Mucosa of rectum (tissue), 2 donors: ENCODE measurements at regions not wholly inside any gene's neighbourhood (a gene's known extent, or its start where the extent isn't known, plus 50 kb on each side); places are given as distances from the start of the nearest gene placed in this dataset.
"Not testable (repeated sequence)": the region's sequence is repeated elsewhere in the genome, so short reads cannot be mapped to it uniquely, and the experiment has no call there.

Experiments used
- H3K27ac ChIP-seq, 2 donors: one replicate each; pipeline ENCODE4 v1.7.0; 2013; ENCODE audit warnings: inconsistent platforms in 2 of 2, low read depth in 2 of 2, low read length in 2 of 2
- H3K27me3 ChIP-seq, 2 donors: one replicate each; pipeline ENCODE4 v1.7.0; 2013; ENCODE audit warnings: low read length in 2 of 2; ENCODE audit not compliant: control insufficient read depth in 2 of 2, insufficient read depth in 2 of 2
- H3K36me3 ChIP-seq, 2 donors: one replicate each; pipeline ENCODE4 v1.7.0; 2013; ENCODE audit warnings: low read length in 2 of 2; ENCODE audit not compliant: control insufficient read depth in 2 of 2, insufficient read depth in 2 of 2
- H3K4me1 ChIP-seq, 2 donors: one replicate each; pipeline ENCODE4 v1.7.0; 2013; ENCODE audit warnings: low read length in 2 of 2, mild to moderate bottlenecking in 1 of 2; ENCODE audit not compliant: control insufficient read depth in 2 of 2, insufficient read depth in 2 of 2
- H3K4me3 ChIP-seq, 2 donors: one replicate each; pipeline ENCODE4 v1.7.0; 2013; ENCODE audit warnings: low read length in 2 of 2
- H3K9ac ChIP-seq, 2 donors: one replicate each; pipeline ENCODE4 v1.7.0; 2013; ENCODE audit warnings: low read length in 2 of 2, low read depth in 1 of 2, mild to moderate bottlenecking in 1 of 2
- H3K9me3 ChIP-seq, 2 donors: one replicate each; pipeline ENCODE4 v1.7.0; 2013; ENCODE audit warnings: low read length in 2 of 2; ENCODE audit not compliant: control insufficient read depth in 2 of 2
- donor health status: healthy.
- donor health status: Normal muscosa, but diverticular disease.

DNA sequence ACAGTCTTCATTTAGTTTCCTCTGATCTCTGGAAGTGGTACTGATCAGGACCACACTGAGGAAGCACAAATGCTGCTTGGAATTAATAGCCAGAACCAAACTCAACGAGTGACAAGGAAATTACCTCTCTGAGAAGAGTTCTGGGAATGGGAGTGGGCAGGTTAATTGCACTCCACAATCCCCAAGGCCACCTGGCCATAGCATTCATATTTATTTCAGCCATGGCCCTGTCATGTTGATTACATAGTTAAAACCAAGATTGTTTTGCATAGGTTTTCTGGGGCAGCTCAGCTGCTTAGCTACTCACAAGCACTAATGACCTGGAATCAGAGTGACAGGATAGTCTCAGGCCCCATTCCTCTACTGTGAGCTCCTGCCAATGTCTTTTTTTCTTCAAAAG lies 230.2 kb upstream of the RIMS1 start:
- H3K9ac ChIP-seq, result no peak overlapping the region
- no peaks in the 10 kb centered on the region for H3K4me1 ChIP-seq
- no peaks in the 10 kb centered on the region for H3K9me3 ChIP-seq
- H3K27me3 ChIP-seq, result no peaks in the 10 kb centered on the region
- no peak overlapping the region for H3K27ac ChIP-seq
- no peaks in the 10 kb centered on the region for H3K36me3 ChIP-seq
- H3K4me3 ChIP-seq, result no peak overlapping the region

- no peaks in the 10 kb centered on the region for H3K9me3 ChIP-seq
- no peak overlapping the region for H3K4me3 ChIP-seq
- no peaks in the 10 kb centered on the region for H3K27me3 ChIP-seq
- H3K36me3 ChIP-seq, result no peaks in the 10 kb centered on the region
- H3K27ac ChIP-seq, result no peak overlapping the region
- H3K4me1 ChIP-seq, result no peaks in the 10 kb centered on the region
- H3K9ac ChIP-seq, result no peak overlapping the region
These were observed 220.4 kb upstream of the RIMS1 start for GRCh38 chr6:71665931-71666330.

DNA sequence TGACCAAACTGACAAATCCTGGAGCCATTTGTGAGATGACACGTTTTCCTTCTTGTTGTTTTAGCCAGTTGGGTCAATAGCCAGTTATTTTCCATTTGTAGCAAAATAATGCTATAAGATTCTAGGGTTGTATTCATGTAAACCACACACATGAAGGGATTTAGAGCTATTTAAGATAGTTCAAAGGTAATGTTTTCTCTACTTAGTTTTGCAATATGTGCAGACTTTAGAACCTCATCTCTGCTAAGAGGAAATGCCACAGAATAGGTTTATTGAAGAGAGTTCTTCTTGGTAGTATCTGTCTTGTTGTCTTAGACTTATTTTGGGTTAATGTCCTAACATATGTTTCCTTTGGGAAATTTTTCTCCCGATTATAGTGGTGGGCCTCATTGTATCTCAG lies 213.5 kb upstream of the RIMS1 start:
- no peaks in the 10 kb centered on the region for H3K9me3 ChIP-seq
- no peak overlapping the region for H3K9ac ChIP-seq
- H3K4me1 ChIP-seq, result no peaks in the 10 kb centered on the region
- H3K4me3 ChIP-seq, result no peak overlapping the region
- H3K27me3 ChIP-seq, result no peaks in the 10 kb centered on the region
- no peak overlapping the region for H3K27ac ChIP-seq
- H3K36me3 ChIP-seq, result no peaks in the 10 kb centered on the region

DNA sequence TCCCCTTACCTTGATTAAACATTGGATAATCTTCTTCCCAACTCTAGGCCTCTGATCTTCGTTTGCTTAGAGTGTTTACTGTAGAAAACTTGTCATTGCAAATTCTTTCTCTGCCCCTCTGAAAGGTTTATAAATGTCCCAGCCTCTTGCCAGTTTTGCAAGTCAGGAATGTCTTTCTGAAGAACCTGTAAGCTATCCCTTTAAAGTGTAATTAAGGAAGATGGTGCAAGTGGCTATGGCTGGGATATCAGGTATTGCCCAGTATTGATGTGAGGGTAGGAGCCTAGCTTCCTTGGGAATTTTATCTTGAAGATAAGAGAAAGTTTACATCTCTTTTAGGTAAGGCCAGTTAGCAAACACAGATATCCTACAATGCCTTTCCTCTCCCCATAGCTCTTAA lies 211.0 kb upstream of the RIMS1 start:
- H3K36me3 ChIP-seq, result no peaks in the 10 kb centered on the region
- H3K9ac ChIP-seq, result no peak overlapping the region
- no peak overlapping the region for H3K27ac ChIP-seq

GRCh38 chr6:71676298-71676697 lies 210.1 kb upstream of the RIMS1 start:
- no peaks in the 10 kb centered on the region for H3K9me3 ChIP-seq
- no peak overlapping the region for H3K9ac ChIP-seq
- no peak overlapping the region for H3K27ac ChIP-seq
- H3K4me3 ChIP-seq, result no peak overlapping the region
- H3K27me3 ChIP-seq, result no peaks in the 10 kb centered on the region
- H3K4me1 ChIP-seq, result no peaks in the 10 kb centered on the region
- H3K36me3 ChIP-seq, result no peaks in the 10 kb centered on the region

More for the DNA sequence above, 211.0 kb upstream of the RIMS1 start:
- Histone ChIP-seq H3K9me3 (no peaks in the 10 kb centered on the region), H3K4me3 (no peak overlapping the region), H3K4me1 (no peaks in the 10 kb centered on the region), H3K27me3 (no peaks in the 10 kb centered on the region)

- Histone ChIP-seq H3K4me1 (no peaks in the 10 kb centered on the region), H3K27me3 (no peaks in the 10 kb centered on the region), H3K36me3 (no peaks in the 10 kb centered on the region)
These were observed 208.3 kb upstream of the RIMS1 start for GRCh38 chr6:71678091-71678490.

DNA sequence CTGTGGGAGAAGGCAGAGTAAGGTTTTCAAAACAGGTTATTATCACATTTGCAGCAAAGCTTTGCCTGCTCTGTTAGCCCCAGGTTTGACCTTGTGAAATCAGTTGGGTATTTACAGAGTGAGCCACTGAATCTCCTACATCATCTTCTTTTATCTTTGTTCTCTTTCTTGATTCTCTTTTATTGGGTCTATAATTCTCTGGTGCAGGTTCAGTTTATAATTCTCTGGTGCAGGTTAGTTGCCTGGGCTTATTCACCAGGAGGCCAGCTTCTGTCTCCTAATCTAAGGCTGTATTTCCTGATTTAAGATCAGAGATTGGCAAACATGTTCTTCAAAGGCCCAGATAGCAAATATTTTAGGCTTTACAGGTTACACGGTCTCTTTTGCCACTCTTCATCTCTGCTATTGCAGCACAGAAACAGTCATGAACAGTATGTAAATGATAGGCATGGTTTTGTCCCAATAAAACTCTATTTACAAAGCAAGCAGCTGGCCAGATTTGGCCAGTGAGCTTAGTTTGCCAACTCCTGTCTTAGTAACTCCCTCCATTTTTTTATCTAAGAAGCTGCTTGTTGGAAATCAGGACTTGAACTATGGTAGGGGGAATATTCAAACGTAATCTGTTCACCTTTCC lies 205.0 kb upstream of the RIMS1 start:
- Histone ChIP-seq H3K4me1 (no peaks in the 10 kb centered on the region), H3K27me3 (no peaks in the 10 kb centered on the region), H3K9me3 (no peaks in the 10 kb centered on the region), H3K27ac (no peak overlapping the region), H3K36me3 (no peaks in the 10 kb centered on the region), H3K9ac (no peak overlapping the region), H3K4me3 (no peak overlapping the region)

More at GRCh38 chr6:71678091-71678490, 208.3 kb upstream of the RIMS1 start:
- Histone ChIP-seq H3K27ac (no peak overlapping the region), H3K4me3 (no peak overlapping the region), H3K9me3 (no peaks in the 10 kb centered on the region), H3K9ac (no peak overlapping the region)

DNA sequence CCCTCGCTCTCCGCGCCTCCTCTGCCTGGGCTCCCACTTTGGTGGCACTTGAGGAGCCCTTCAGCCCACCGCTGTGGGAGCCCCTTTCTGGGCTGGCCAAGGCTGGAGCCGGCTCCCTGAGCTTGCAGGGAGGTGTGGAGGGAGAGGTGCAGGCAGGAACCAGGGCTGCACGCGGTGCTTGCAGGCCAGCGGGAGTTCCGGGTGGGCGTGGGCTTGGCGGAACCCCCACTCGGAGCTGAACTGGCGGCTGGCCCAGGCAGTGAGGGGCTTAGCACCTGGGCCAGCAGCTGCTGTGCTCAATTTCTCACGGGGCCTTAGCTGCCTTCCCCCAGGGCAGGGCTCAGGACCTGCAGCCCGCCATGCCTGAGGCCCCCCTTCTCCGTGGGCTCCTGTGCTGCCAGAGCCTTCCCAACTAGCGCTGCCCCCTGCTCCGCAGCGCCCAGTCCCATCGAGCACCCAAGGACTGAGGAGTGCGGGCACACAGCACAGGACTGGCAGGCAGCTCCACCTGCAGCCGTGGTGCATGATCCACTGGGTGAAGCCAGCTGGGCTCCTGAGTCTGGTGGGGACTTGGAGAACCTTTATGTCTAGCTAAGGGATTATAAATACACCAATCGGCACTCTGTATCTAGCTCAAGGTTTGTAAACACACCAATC lies 200.2 kb upstream of the RIMS1 start:
- H3K9ac ChIP-seq, H3K27ac ChIP-seq, H3K4me3 ChIP-seq, H3K36me3 ChIP-seq, H3K27me3 ChIP-seq, H3K4me1 ChIP-seq, H3K9me3 ChIP-seq: not testable (repeated sequence)

DNA sequence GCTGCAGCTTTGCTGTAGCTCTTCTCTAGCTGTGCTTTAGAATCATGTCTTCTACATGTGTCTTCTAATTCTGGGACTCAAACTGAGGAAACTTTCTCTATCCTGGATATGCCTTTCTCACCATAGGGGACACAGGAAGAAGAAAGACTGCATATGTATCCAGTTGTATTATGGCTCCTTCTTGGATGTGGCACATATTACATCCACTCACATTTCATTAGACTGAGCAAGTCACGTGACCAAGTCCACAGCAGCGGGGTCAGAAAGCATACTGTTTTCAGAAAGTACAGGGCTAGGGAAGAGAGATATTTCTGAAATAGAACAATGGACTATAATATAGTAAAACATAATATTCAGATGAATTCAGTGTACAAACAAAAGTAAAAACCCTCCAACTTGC lies 187.6 kb upstream of the RIMS1 start:
- Histone ChIP-seq H3K9ac (no peak overlapping the region), H3K36me3 (no peaks in the 10 kb centered on the region), H3K9me3 (no peaks in the 10 kb centered on the region), H3K4me1 (no peaks in the 10 kb centered on the region), H3K4me3 (no peak overlapping the region), H3K27me3 (no peaks in the 10 kb centered on the region), H3K27ac (no peak overlapping the region)

- Histone ChIP-seq H3K36me3 (no peaks in the 10 kb centered on the region), H3K4me1 (no peaks in the 10 kb centered on the region), H3K4me3 (no peak overlapping the region), H3K27ac (no peak overlapping the region), H3K9ac (no peak overlapping the region), H3K27me3 (no peaks in the 10 kb centered on the region), H3K9me3 (no peaks in the 10 kb centered on the region)
These were observed 179.8 kb upstream of the RIMS1 start for GRCh38 chr6:71706523-71706922.
